C4-2B (cell line): ENCODE measurements at regions not wholly inside any gene's neighbourhood (a gene's known extent, or its start where the extent isn't known, plus 50 kb on each side); places are given as distances from the start of the nearest gene placed in this dataset.

Experiments used
- H3K27ac ChIP-seq: fragments of 450-650 bp; 2 replicates; pipeline ENCODE4 v1.5.1; 2017
- ZFX ChIP-seq: fragments of 450-650 bp; IDR thresholded peaks from 2 replicates; pipeline ENCODE4 v1.6.1; 2017
- TF ChIP-seq, protein P1 (sequence below): fragments of 450-650 bp; conservative IDR thresholded peaks from 2 replicates; pipeline ENCODE4 v1.5.1; 2017; ENCODE audit warnings: mild to moderate bottlenecking

DNA sequence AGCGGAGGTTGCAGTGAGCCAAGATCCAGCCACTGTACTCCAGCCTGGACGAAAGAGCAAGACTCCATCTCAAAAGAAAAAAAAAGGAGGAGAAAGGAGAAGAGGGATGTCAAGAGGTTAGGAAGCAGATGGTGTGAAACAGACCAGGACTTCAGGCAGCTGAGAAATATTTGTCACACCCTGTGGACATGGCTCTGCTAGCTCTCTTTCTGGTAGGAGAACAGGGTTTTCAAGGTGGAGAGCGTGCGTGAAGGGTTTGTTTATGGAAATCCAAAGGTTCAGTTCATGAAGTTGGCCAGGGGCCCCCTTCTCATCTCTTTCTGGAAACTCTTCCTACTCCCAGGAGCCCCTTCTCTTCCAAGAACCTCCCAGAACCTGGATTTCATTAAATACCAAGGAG is 110.8 kb upstream of the GALNT17 start:
- TF ChIP-seq ZFX, result no peak
- TF ChIP-seq, protein P1, sequence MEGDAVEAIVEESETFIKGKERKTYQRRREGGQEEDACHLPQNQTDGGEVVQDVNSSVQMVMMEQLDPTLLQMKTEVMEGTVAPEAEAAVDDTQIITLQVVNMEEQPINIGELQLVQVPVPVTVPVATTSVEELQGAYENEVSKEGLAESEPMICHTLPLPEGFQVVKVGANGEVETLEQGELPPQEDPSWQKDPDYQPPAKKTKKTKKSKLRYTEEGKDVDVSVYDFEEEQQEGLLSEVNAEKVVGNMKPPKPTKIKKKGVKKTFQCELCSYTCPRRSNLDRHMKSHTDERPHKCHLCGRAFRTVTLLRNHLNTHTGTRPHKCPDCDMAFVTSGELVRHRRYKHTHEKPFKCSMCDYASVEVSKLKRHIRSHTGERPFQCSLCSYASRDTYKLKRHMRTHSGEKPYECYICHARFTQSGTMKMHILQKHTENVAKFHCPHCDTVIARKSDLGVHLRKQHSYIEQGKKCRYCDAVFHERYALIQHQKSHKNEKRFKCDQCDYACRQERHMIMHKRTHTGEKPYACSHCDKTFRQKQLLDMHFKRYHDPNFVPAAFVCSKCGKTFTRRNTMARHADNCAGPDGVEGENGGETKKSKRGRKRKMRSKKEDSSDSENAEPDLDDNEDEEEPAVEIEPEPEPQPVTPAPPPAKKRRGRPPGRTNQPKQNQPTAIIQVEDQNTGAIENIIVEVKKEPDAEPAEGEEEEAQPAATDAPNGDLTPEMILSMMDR, result no peak
- no peak overlapping the region for H3K27ac ChIP-seq

DNA sequence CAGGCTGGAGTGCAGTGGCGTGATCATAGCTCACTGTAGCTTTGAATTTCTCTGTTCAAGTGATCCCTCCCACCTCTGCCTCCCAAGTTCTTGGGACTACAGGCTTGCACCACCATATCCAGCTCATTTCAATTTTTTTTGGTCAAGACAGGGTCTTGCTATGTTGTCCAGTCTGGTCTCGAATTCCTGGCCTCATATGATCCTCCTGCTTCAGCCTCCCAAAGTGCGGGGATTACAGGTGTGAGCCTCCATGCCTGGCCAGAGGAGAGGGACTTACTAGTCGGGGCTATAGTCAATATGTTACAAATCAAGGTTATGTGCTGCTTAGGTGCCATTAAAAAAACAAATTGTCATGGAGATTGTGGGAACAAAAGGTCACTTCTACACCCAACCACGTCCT is 105.3 kb upstream of the GALNT17 start:
- TF ChIP-seq, protein P1, result no peak
- no peak for TF ChIP-seq ZFX
- H3K27ac ChIP-seq, result no peak overlapping the region

DNA sequence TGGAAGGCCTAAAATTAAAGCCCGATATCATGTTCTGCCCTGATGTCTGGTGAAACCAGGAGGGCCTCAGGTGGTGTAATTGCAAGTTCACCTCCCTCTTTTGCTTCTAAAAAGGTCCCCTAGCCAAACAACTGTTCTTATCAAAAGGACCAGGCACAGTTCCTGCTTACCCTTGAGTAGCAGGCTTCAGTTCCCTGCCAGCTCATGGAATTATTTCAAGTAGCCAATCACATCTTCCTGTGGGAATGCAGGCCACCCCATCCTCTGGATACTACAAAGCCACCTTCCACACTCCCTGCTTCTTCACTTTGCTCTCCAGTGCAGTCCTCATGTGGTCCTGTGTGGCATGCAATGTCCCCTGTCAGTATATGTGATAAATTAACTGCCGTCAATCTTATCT is 97.7 kb upstream of the GALNT17 start:
- H3K27ac ChIP-seq, result no peak overlapping the region
- no peak for TF ChIP-seq ZFX
- TF ChIP-seq, protein P1, result no peak

DNA sequence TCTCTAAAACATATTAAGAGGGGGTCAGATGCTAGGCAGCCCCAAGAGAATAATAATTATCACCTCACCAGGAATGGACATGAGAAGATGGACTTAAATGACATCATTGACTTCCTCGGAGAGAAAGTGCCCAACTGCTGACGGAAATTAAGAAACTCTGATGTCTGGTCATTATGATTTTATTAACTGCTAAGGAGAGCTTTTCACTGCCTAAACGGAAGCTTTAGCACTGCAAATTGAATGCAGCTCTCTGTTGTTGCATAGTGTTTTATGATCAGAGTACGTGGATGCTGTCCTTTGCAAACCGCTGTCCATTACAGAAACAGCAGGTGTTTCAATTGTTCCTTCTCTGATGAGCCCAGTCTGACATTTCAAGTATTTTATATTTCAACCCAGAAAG is 89.4 kb upstream of the GALNT17 start:
- TF ChIP-seq, protein P1, result no peak
- TF ChIP-seq ZFX, result no peak
- H3K27ac ChIP-seq, result no peak overlapping the region

DNA sequence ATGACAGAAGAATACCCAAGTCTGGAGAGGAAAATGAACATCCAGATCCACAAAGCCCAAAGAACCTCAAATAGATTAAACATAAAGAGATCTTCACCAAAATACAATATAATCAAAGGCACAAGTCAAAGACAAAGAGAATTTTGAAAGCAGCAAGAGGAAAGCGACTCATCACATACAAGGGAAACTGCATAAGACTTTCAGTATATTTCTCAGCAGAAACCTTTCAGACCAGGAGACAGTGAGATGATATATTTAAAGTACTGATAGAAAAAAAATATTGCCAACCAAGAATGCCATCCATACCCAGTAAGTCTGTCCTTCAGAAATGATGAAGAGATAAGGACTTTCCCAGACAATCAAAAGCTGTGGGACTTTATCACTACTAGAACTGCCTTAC is 81.5 kb upstream of the GALNT17 start:
- no peak overlapping the region for H3K27ac ChIP-seq
- no peak for TF ChIP-seq ZFX
- TF ChIP-seq, protein P1, result no peak

DNA sequence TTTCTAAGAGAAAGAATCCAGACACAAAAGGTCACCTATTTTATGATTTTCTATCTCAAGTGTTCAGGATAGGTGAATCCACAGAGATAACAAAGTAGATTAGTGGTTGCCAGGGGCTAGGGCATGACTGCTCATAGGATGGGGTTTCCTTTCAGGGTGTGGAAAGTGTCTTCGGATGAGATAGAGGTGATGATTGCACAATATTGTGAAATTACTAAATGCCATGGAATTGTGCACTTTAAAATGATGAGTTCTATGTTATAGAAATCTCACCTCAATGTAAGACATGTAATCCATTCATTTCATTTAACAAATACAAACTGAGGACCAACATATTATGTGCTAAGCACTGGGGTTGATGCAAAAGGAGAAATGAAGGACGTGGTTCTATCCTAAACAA is 76.4 kb upstream of the GALNT17 start:
- TF ChIP-seq, protein P1, result no peak
- TF ChIP-seq ZFX, result no peak
- H3K27ac ChIP-seq, result no peak overlapping the region

DNA sequence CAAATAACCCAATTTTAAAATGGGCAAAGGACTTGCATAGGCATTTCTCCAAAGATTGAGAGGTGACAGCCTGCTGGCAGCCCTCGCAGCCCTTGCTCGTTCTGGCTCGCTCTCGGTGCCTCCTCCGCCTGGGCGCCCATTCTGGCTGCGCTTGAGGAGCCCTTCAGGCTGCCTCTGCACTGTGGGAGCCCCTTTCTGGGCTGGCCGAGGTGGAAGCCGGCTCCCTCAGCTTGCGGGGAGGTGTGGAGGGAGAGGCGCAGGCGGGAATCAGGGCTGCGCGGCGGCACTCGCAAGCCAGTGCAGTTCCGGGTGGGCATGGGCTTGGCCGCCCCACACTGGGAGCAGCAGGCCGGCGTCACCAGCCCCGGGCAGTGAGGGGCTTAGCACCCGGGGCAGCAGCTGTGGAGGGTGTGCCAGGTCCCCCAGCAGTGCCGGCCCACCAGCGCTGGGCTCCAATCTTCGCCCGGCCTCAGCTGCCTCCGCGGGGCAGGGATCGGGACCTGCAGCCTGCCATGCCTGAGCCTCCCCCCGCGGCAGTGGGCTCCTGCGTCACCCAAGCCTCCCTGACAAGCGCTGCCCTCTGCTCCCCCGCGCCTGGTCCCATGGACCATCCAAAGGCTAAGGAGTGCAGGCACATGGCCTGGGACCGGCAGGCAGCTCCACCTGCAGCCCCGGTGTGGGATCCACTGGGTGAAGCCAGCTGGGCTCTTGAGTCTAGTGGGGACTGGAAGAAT is 54.0 kb upstream of the GALNT17 start:
- TF ChIP-seq ZFX, result no peak
- TF ChIP-seq, protein P1, result no peak
- no peak overlapping the region for H3K27ac ChIP-seq
